ENCODE measurements at regions not wholly inside any gene's neighbourhood (a gene's known extent, or its start where the extent isn't known, plus 50 kb on each side); places are given as distances from the start of the nearest gene placed in this dataset.

DNA sequence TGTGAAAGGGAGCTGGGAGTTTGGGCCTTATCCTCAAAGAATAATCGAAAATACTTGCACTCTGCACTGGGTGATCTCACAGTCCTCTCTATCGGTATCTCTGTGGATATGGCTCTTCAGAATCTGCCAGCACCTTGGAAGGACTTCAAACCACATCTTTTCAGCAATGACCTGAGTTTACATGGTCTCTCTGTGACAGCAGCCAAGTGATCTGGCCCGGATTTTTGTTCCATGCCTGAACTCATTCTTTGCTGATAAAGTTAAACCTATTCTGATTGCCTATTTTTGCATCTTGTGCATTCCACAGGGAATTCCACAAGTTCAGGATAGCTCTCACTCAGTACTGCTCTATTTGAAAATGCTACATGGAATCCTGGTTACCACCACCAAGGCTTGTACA is 98.9 kb downstream of the HDGFL1 start:
- no peak for FAIRE-seq
- no peak for DNase-seq (ENCODE audit: insufficient read length, low spot score)

DNA sequence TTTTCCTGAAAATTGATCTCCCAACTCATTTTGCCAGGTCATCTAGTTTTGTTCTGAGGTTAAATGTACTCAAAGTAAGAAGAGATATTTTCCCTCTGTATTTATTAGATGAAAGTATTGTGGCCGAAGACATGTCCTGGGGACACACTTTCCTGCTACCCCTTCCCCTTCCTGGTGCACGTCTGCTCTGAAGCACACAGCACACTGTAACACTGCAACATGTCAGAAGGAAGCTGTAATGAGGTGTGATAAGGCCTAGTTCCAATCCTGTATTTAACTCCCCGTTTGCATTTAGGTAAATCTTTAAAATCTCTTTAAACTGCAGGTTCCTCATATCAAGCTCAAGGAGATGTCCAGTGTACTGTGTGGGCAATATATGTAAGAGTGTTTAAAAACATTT is 99.4 kb downstream of the HDGFL1 start:
- FAIRE-seq (no peak), DNase-seq (ENCODE audit: insufficient read length, low spot score) (no peak)

DNA sequence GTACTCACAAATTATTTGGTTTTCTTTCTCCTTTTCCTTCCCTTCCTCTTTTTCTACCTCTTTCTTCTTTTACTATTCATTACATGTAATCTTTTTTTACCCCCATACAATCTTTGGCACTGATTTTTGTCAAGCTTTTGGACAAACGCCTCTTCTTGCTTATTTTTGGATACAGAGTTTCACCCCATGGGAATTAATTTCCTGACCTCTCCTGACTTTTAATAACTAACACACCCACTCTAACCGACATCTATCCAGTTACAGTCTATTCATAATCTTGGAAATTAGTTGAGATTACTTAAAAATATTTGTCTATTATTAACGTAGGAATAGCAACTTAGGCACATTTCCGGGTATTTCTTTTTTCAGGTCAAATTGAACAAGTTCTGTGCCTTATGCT is 101.2 kb downstream of the HDGFL1 start:
- FAIRE-seq: no peak
- DNase-seq (ENCODE audit: insufficient read length, low spot score): no peak

DNA sequence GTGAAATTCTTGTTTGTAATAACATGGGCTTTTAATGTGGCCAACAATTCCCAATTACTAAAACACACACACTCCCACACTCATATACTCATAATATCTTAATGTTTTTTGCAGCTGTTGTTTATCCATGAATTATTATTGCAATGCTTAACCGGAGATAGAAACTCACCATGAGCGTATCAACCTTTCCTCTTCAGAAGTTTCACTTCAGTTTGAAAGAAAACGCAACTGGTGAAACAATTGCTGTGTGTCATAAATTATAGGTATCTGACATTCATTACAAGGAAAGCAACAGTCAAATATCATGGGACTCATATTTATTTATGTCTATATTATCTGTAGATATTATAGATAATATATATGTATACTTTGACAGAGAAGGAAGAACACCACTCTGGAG is 104.1 kb downstream of the HDGFL1 start:
- no peak for DNase-seq (ENCODE audit: insufficient read length, low spot score)
- no peak for FAIRE-seq

DNA sequence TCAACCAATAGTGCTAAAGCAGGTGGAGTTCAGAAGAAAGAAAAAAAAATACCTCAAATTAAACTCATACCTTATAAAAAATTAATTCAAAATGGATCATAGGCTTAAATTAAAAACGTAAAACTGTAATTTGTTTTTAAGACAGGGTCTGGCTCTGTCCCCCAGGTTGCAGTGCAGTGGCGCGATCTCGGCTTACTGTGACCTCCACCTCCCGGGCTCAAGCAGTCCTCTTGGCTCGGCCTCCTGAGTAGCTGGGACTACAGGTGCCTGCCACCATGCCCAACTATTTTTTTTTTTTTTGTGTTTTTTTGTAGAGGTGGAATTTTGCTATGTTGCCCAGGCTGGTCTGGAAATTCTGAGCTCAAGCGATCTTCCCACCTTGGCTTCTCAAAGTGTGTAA is 111.6 kb downstream of the HDGFL1 start:
- FAIRE-seq (no peak), DNase-seq (ENCODE audit: insufficient read length, low spot score) (no peak)

DNA sequence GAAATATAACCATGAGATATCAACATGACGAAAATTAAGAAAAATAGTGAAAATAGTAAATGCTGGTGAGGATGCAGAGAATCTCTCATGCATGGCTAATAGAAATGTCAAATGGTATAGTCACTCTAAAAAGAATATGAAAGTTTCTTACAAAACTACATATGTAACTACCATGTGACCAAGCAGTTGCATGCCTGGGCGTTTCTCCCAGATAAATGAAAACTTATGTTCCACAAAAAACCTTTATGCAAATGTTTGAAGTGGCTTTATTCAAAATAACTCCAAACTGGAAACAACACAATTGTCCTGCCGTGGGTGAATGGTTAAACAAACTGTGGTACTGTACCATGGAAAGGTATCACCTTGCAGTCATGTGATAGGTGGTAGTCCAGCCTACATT is 112.4 kb downstream of the HDGFL1 start:
- FAIRE-seq: no peak
- no peak for DNase-seq (ENCODE audit: insufficient read length, low spot score)

DNA sequence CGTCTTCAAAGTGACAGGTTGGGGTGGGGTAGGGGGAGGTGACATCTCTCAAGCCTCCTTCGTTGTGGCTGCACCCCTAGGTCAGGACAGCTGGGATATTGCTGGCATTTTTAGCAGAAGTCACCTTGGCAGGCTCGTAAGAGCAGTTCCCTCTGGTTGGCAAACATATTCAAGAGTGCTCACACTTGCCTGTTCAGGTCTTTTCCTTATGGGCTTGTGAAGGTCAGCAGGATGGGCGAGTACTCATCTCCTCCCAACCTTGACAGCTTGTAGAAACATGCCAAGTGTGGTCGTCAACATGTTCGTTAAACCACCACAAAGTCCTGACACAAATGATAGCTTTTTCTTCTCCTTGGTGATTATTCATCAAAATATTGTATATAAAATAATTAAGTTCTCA is 113.6 kb downstream of the HDGFL1 start:
- no peak for FAIRE-seq

DNA sequence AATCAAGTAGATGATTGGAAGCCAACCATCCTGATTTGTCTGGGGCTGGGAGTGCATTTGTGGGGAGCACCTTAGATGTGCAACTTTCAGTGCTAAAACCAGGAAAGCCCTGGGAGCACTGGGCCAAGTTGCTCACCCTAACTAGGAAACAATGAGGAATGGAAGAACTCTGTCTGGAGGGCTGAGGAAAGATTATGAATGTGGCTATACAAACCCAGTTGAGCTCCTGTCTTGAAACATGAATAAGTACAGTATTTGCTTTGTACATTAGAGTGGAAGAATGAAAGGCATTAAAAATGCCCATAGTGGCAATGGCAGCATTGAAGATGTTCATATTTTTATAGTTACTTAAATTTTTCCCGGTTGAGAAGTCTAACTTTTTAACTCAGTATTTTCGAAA is 121.1 kb downstream of the HDGFL1 start:
- no peak for FAIRE-seq

More for the DNA sequence above, 113.6 kb downstream of the HDGFL1 start:
- DNase-seq (ENCODE audit: insufficient read length, low spot score): no peak

DNA sequence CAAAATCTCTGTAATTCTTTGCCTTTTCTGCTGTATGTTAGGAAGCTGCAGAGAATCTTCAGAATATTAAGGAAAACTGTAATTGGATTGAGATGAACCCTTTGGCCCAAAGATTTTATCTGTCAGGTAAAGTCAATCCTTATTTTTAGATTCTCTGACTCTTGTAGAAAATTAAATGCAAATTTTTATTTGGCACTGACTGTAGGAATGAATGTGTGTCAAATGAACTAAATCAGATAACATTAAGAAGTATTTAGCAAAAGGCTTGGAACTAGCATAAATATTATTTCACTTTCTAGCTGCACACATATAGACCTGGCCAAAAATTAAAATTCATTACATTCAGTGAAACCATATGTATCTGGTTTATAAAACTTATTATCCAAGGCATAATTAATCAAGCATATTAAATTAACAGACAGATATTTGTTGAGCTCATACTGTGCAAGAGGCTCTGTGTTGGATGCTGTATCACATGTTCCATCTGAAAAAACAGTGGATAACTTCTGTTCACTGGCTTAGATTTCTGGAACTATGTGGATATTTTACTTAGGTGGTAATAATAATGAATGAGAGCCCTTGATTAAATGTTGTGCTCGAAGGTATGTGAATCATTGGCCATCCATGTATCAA is 124.8 kb downstream of the HDGFL1 start:
- no peak for FAIRE-seq
- no peak for DNase-seq (ENCODE audit: insufficient read length, low spot score)

More for the DNA sequence above, 121.1 kb downstream of the HDGFL1 start:
- DNase-seq (ENCODE audit: insufficient read length, low spot score): no peak

DNA sequence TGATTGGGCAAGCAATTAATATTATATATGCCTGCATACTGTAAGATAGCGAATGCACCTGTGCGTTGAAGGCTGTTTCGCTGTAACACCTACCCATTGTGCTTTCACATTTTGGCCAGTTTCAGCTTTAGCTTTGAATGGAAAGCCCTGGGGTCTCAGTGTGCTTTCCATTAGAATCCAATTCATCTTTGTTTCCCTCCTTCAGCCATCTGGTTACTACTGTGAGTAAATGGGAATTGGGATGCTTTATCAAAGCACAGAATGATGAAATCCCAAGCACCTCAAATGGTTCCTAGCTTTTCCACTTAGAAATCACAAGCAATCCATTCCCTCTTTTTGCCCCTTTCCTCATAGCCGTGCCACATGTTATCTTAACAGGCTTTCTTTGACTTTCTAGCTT is 127.1 kb downstream of the HDGFL1 start:
- DNase-seq (ENCODE audit: insufficient read length, low spot score): no peak
- no peak for FAIRE-seq

DNA sequence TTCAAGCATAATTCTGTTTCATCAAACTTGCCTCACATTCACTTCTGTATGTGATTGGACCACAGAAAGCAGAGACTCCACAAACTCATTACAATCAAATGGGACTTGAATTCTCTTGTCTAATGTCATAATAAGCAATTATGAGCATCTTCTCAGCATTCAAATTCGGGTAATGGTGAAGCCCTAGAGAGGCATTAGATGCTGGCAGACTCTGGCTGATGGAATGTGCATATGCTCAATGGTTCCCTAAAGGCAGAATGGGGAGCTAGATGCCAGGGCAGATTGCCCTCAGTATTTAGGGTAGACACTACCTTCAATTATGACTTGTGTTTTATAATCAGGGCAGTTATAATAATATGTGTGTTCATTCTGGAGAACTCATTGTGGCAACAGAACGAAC is 127.9 kb downstream of the HDGFL1 start:
- no peak for DNase-seq (ENCODE audit: insufficient read length, low spot score)
- FAIRE-seq: no peak

DNA sequence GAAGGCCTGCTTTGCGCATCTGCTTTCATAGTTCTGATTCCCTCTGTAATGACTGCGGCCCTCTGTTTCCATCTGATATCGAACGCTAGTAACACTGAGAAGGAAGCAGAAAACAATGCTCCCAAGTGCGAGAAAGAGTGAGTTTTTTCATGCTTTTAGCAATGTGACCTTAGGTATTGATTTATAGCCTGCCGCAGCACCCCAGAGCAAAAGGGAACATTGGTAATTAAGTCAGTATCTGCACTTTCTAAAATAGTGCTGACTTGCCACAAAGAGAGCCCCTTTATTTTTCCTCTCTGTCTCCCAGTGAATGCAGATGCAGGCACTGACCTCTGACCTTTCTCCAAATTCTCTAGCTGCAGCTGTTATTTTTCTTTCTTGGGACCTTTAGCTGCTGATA is 129.8 kb downstream of the HDGFL1 start:
- FAIRE-seq (no peak), DNase-seq (ENCODE audit: insufficient read length, low spot score) (no peak)

DNA sequence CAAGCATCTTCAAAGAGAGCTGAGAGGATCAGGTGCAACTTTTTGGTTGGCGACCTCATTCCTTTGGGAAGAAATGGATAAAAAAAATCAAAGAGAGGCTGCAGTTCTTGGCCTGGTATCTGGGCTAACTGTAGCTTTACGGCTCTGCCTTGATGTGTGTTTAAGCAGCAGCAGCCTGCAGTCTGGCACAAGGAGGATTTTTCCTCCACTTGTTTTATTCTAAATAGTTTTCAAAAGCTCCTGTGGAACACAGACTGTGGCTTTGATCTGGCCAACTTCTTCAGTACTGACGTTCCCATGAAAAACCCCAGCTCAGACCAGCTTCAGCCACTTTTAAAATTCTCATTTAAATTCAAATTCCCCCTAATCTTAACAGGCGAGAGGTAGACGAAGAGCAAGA is 137.3 kb downstream of the HDGFL1 start:
- DNase-seq (ENCODE audit: insufficient read length, low spot score): no peak
- no peak for FAIRE-seq

DNA sequence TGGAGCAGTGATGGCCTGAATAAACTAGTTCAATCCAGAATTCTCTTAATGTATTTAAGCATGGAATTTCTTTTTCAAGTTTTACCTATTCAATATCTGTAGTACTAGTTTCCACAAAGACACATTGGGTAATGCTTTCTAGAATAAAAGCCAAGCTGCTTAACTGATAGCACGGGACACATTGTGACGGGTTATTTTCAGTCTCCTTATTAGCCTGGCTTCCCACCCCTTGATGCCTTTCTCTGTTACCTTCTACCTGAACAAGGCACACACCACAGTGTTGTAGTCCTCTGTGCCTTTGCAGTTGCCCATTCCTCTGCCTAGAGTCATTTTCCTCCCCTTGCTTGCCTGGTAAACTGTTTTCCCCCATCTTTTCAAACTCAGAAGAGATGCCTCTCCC is 139.1 kb downstream of the HDGFL1 start:
- no peak for FAIRE-seq

DNA sequence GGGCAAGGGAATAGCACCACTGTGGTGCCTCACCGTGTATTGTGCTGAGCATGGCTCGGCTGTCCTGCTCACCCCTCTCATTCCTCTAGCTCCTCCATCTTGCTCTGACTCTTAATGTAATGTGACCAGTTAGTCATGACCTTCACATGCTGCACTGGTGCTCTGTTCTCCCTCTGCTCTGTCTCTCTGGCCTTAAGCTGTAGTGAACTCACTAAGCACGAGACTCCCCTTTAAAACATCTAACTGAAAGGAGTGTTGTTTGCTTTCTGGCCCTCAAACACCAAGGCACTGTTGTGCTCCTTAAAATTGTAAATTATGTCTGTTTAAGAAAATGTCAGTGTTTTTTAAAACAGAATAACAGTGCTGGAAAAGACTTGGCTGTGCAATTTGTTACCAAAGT is 140.4 kb downstream of the HDGFL1 start:
- DNase-seq (ENCODE audit: insufficient read length, low spot score): no peak

More for the DNA sequence above, 139.1 kb downstream of the HDGFL1 start:
- no peak for DNase-seq (ENCODE audit: insufficient read length, low spot score)

DNA sequence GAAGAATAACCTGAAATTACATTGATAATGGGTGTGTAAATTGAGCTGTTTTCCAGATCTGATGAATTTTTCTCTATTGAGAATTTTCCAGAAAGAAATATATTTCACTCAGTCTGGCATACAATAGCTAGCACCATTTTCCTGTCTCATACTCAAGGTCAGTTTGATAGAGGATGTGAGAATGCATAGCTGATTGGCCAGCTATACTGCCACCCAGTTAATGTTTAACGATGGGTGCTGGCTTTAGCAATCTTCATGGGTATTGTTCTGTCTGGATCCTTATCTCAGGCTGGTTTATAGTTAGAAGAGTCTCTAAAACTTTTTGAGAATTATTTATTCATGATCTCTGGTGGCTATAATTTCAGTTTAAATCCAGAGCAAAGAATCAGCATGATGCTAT is 147.4 kb downstream of the HDGFL1 start:
- FAIRE-seq (no peak), DNase-seq (ENCODE audit: insufficient read length, low spot score) (no peak)

More for the DNA sequence above, 140.4 kb downstream of the HDGFL1 start:
- no peak for FAIRE-seq

DNA sequence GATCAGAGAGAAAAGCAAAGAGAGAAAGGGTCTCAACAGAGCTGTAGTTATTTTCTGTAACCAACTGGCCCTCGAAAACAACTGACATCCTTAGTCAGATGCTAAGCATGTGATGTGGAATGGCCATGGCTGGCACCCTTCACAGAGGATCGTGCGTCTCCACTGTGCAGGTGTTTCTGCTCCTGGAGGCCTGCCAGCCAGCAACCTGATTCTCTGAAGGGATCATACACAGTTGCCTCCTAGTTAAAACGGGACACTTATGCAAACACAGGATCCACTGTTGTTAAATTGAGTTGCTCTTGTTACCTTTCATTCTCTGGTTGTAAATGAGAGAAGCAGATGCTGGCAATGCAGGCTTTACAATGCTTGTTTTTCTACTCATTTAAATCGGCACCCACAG is 148.5 kb downstream of the HDGFL1 start:
- no peak for FAIRE-seq
- no peak for DNase-seq (ENCODE audit: insufficient read length, low spot score)

DNA sequence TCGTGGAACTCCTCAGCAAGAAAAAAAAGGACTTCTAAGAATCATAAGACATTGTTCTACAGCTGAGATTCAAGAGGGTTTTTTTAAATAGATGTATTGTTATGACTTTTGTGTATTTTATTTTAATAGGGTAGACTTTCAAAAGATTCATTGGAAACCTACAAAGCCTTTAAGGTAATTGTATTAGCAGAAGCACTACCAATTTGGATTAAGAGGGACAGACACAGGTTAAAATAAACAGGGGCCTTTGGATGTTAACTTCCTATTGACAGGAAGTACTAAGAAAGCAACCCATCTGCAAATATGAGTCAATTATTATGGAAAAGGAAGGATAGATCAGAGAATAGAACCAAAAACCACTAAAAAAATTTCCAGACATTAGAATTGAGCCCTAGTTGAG is 153.5 kb downstream of the HDGFL1 start:
- no peak for FAIRE-seq
- no peak for DNase-seq (ENCODE audit: insufficient read length, low spot score)

DNA sequence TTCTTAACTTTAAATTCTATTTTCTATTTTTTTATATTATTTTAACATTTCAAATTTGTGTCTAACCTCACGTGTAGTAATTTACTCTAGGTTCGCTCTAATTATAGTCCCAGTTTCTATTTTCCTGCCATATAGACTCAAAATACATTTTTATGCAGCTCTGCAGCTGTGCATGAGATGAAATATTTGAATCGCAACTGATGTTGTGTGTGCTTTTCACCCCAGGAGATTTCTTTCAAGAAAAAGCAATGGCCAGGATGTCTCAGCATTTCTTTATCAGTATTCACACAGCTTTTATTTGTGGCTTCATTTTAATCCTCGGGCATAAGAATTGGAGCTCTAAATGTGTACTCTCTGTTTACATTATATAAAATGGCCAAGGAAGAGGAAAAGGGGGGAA is 157.6 kb downstream of the HDGFL1 start:
- no peak for FAIRE-seq

DNA sequence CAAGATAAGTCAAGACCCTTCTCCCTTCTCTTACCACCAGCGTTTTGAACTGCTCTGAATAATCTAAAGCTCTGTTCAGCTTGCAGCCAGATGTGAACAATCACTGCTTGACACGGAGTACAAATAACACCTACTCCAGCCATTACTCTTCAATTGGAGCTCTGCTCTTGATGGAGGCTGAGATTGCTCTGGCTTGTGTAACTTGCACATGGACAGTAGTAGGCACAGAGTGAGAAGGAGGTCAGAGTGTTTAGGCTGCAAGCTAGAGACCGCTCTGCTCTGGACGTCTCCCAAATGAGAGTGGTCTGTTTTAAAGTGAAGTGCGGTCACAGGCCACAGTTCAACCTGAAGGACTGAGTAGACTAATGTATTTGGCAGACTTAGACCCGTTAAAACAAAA is 158.3 kb downstream of the HDGFL1 start:
- FAIRE-seq: no peak
- DNase-seq (ENCODE audit: insufficient read length, low spot score): no peak

More for the DNA sequence above, 157.6 kb downstream of the HDGFL1 start:
- DNase-seq (ENCODE audit: insufficient read length, low spot score): no peak

DNA sequence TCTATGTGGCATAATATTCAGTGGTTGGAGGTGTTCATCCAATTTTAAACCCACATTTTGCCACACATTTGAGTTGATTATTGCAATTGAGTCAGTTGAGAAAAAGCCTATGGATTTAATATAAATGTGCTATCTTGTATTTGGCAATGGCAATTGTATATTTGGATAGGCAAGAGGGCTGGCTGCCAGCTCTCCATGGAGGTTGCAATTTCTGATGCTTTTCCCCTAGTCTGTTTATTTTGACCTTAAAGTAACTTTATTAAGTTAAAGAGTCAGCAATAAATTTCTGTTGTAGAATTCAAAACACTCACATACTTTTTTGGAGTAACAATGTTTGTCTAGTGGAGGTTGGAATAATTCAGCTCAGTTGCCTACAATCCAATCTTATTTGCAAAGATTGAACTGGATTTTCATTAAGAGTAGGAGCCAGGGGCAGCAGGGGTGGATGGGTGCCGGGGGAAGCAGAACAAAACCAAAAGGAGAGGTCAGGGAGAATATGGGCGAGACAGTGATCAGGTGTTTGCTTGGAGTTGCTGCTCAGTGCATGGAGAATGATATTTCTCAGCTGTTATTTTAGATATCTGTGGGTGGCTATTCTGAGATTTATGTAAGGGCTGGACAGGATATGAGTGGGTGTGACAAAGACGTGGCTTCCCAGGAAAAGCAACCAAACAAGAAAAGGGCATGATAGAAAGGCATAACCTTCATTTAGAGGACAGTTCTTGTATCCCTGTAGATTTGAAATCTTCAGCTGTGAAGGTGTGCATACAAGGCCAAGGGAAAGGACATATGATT is 163.0 kb downstream of the HDGFL1 start:
- DNase-seq (ENCODE audit: insufficient read length, low spot score) (no peak), FAIRE-seq (no peak)

DNA sequence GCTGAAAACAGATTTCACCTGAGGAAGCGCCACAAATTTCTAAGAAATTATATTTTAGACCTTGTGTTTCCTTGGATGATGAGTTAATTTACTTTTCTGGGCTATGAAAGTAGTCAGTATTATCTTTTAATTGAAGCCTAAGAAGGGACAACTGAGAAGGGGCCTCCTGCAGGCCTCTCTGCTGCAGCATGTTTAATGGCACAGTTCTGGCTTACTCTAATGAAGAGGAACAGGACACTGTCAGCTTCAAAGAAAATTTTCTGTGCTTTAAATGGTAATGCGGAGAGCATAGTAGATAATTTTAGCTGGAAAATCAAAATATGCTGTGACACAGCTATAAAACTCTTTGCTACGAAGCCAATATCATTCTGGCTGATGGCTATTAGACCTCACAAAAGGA is 167.4 kb downstream of the HDGFL1 start:
- FAIRE-seq: no peak

More for the DNA sequence above, 167.4 kb downstream of the HDGFL1 start:
- no peak for DNase-seq (ENCODE audit: insufficient read length, low spot score)

Data from GM19239 (cell line).